Kidney epithelial cell (primary cell): ENCODE measurements at regions not wholly inside any gene's neighbourhood (a gene's known extent, or its start where the extent isn't known, plus 50 kb on each side); places are given as distances from the start of the nearest gene placed in this dataset.
"Not testable (repeated sequence)": the region's sequence is repeated elsewhere in the genome, so short reads cannot be mapped to it uniquely, and the experiment has no call there.

Experiments
- DNase-seq: peaks from one replicate; pipeline ENCODE4 v3.0.0-alpha.2; 2010; ENCODE audit warnings: low read depth
- H3K27me3 ChIP-seq: 2 replicates; pipeline ENCODE4 v1.6.0; 2011; ENCODE audit warnings: low read length; ENCODE audit not compliant: control insufficient read depth, insufficient read depth
- H3K36me3 ChIP-seq: 2 replicates; pipeline ENCODE4 v1.5.1; 2011; ENCODE audit warnings: low read length; ENCODE audit not compliant: control insufficient read depth, insufficient read depth
- H3K4me3 ChIP-seq: 2 replicates; pipeline ENCODE4 v1.5.1; 2011; ENCODE audit warnings: low read depth, mild to moderate bottlenecking, control low read depth, low read length
- CTCF ChIP-seq: IDR thresholded peaks from 2 replicates; pipeline ENCODE4 v1.5.1; 2011; ENCODE audit warnings: mild to moderate bottlenecking, moderate library complexity, low read length, control low read depth, inconsistent platforms; ENCODE audit not compliant: insufficient read depth, poor library complexity, severe bottlenecking

DNA sequence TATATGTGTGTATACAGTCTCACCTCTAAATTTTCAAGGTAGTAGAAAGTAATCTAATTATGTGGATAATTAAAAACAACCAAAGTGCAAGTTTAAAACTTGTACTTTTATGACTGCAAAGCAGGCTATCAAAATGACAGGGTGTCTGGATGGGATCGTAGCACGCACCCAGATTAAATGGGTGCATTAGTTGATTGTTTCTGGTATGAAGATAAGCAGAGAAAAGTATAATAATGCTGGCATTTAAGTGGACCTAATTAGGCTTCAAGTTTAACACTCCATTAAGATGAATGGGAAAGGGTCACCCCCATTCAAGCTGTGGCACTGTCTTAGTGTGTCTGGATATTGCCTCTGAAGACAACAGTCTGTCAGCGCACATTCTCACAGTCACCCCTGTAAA lies 124.6 kb upstream of the ZEB2 start:
- Histone ChIP-seq H3K27me3 (no peaks in the 10 kb centered on the region), H3K4me3 (no peak overlapping the region), H3K36me3 (no peaks in the 10 kb centered on the region)
- no peak for TF ChIP-seq CTCF
- DNase-seq, result no peak

DNA sequence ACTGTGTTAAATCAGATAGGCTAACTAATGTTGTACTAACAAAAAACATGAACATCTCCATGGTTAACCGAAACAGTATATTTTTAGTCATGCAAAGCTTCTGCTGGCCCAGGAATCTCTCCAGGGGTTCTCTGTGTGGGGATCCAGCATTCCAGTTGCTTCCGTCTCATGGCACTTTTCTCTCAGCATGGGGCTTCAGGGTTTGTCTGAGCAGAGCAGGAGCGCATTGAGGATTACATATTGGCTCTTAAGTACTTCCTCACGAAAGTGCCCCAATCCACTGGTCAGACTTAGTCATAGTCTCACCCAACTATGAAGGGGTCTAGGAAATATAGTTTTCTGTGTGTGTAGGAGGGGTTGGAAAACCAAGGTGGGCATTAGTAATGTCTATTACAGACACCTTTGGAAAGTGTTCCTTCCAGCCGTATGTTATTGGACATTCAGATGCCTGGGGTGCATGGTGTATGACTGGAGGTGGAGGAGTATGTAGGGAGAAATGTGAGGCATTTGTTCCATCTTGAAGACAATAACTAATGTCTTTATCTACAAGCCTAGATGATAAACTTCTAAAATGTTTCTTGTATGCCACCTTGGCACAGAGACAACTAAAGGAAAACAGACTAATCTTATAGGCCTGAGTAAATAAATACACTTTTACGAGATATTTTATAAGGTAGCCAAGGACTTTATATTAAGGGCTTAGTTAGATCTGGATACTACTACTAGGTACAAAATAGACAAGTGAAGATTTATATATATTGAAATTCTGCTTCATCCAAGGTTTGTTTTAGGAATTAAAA lies 123.8 kb upstream of the ZEB2 start:
- Histone ChIP-seq H3K27me3 (no peaks in the 10 kb centered on the region), H3K4me3 (no peak overlapping the region), H3K36me3 (no peaks in the 10 kb centered on the region)
- TF ChIP-seq CTCF, result no peak
- no peak for DNase-seq

DNA sequence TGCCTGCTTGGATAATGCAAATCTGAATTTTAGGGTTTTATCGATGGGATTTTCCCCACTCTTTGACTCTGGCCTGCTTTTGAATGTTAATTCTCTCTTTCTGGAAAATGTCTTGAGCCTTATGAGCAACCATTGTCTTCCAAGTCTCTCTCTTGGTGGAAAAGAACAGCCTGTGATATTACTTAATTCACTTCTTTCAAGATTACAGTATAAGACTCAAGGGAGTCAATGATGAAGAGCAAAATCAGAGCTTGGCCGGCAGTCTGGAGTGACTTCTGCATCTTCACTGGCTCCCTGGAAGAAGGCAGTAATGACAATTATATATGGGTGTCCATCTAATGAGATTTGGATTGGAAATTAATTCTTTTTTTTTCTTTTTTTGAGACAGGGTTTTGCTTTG lies 122.9 kb upstream of the ZEB2 start:
- H3K27me3 ChIP-seq, result no peaks in the 10 kb centered on the region
- no peak for DNase-seq
- no peak overlapping the region for H3K4me3 ChIP-seq
- no peaks in the 10 kb centered on the region for H3K36me3 ChIP-seq
- no peak for TF ChIP-seq CTCF

DNA sequence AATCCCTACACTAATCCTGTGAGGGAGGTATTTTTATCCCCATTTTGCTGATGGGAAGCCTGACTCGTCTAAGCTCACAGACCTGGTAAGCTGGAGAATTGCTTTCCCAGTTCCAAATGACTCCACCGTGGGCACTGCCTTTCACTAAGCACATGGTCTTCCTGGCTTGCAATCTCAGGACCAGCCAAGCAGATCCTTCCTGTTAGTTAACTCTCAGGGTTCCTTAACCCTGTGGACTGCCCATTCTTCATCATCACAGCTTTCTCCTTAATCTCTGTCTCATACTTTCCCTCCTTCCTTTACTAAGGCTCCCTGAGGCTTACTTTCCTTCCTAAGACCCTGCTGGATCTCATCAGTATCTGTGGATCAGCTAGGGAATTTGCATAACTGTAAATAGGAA lies 122.2 kb upstream of the ZEB2 start:
- DNase-seq, result peak; percentile 39
- Histone ChIP-seq H3K36me3 (no peaks in the 10 kb centered on the region), H3K27me3 (no peaks in the 10 kb centered on the region), H3K4me3 (no peak overlapping the region)
- no peak for TF ChIP-seq CTCF

DNA sequence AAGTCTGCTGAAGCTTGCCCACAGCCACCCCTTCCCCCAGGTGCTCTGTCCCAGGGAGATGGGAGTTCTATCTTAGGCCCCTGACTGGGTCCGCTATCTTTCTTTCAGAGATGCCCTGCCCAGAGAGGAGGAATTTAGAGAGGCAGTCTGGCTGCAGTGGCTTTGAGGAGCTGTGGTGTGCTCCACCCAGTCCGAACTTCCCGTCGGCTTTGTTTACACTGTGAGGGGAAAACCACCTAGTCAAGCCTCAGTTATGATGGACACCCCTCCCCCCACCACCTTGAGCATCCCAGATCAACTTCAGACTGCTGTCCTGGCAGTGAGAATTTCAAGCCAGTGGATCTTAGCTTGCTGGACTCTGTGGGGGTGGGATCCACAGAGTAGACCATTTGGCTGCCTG lies 118.3 kb upstream of the ZEB2 start:
- not testable (repeated sequence) for DNase-seq, H3K4me3 ChIP-seq, H3K36me3 ChIP-seq

DNA sequence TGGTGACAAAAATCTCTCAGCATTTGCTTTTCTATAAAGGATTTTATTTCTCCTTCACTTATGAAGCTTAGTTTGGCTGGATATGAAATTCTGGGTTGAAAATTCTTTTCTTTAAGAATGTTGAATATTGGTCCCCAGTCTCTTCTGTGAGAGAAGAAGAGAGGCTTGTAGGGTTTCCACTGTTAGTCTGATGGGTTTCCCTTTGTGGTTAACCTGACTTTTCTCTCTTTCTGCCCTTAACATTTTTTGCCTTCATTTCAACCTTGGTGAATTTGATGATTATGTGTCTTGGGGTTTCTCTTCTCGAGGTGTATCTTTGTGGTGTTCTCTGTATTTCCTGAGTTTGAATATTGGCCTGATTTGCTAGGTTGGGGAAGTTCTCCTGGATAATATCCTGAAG lies 116.9 kb upstream of the ZEB2 start:
- not testable (repeated sequence) for H3K4me3 ChIP-seq, H3K27me3 ChIP-seq, H3K36me3 ChIP-seq, DNase-seq

More for the DNA sequence above, 118.3 kb upstream of the ZEB2 start:
- H3K27me3 ChIP-seq, result not testable (repeated sequence)

GRCh38 chr2:144632809-144633208 lies 112.9 kb upstream of the ZEB2 start:
- TF ChIP-seq CTCF, result no peak
- DNase-seq, result no peak
- Histone ChIP-seq H3K27me3 (no peaks in the 10 kb centered on the region), H3K4me3 (no peak overlapping the region), H3K36me3 (no peaks in the 10 kb centered on the region)
